ENCODE measurements at regions not wholly inside any gene's neighbourhood (a gene's known extent, or its start where the extent isn't known, plus 50 kb on each side); places are given as distances from the start of the nearest gene placed in this dataset.

- Mint-ChIP-seq H3K9me3 (peaks cover 3 to 4% of the 10 kb centered on the region in 2 donors), H3K36me3 (ENCODE audit: insufficient read depth in 2 of 2) (no peaks in the 10 kb centered on the region), H3K27me3 (ENCODE audit: low read depth) (no peaks in the 10 kb centered on the region), H3K27ac (no peak overlapping the region), H3K4me3 (peak overlapping the region; percentile 78 to 89), H3K4me1 (ENCODE audit: low read depth) (peaks cover 39% of the 10 kb centered on the region)
- DNase-seq (no peak), ATAC-seq (replicated peaks in 1 of 2) (no peak)
Observed at GRCh38 chr10:31604096-31604495, 285.1 kb downstream of the ZEB1 start.

GRCh38 chr10:31603235-31604087 is 284.4 kb downstream of the ZEB1 start:
- Mint-ChIP-seq H3K4me3 (peak overlapping the region; percentile 78 to 89), H3K4me1 (ENCODE audit: low read depth) (peaks cover 39% of the 10 kb centered on the region), H3K36me3 (ENCODE audit: insufficient read depth in 2 of 2) (no peaks in the 10 kb centered on the region), H3K27me3 (ENCODE audit: low read depth) (no peaks in the 10 kb centered on the region), H3K9me3 (peaks cover 3 to 5% of the 10 kb centered on the region in 2 donors), H3K27ac (no peak overlapping the region)
- DNase-seq (peak; percentile 93 to 95), ATAC-seq (replicated peaks in 1 of 2) (peak; percentile 95 to 96)

- Mint-ChIP-seq H3K36me3 (ENCODE audit: insufficient read depth in 2 of 2) (no peaks in the 10 kb centered on the region), H3K27me3 (ENCODE audit: low read depth) (no peaks in the 10 kb centered on the region), H3K4me1 (ENCODE audit: low read depth) (peaks cover 39% of the 10 kb centered on the region), H3K4me3 (peak overlapping the region; percentile 78 to 89), H3K27ac (no peak overlapping the region), H3K9me3 (peaks cover 3 to 5% of the 10 kb centered on the region in 2 donors)
- DNase-seq (no peak), ATAC-seq (replicated peaks in 1 of 2) (no peak)
Observed at GRCh38 chr10:31602541-31603234, 283.7 kb downstream of the ZEB1 start.

GRCh38 chr10:31601136-31601535 is 282.1 kb downstream of the ZEB1 start:
- no peaks in the 10 kb centered on the region for H3K36me3 Mint-ChIP-seq (ENCODE audit: insufficient read depth in 2 of 2)
- ATAC-seq (replicated peaks in 1 of 2) (no peak), DNase-seq (no peak)
- no peak overlapping the region for H3K27ac Mint-ChIP-seq
- peak overlapping the region in 1 of 2 donors; percentile 23 for H3K4me3 Mint-ChIP-seq
- peaks cover 3 to 5% of the 10 kb centered on the region in 2 donors for H3K9me3 Mint-ChIP-seq
- peaks cover 39% of the 10 kb centered on the region for H3K4me1 Mint-ChIP-seq (ENCODE audit: low read depth)
- H3K27me3 Mint-ChIP-seq (ENCODE audit: low read depth): no peaks in the 10 kb centered on the region

GRCh38 chr10:31599626-31600504 is 280.8 kb downstream of the ZEB1 start:
- ATAC-seq (replicated peaks in 1 of 2): peak; percentile 22 to 34
- H3K4me3 Mint-ChIP-seq: no peak overlapping the region
- peak in 1 of 2 donors; percentile 33 for DNase-seq
- peaks cover 39% of the 10 kb centered on the region for H3K4me1 Mint-ChIP-seq (ENCODE audit: low read depth)
- peaks cover 3 to 5% of the 10 kb centered on the region in 2 donors for H3K9me3 Mint-ChIP-seq
- H3K36me3 Mint-ChIP-seq (ENCODE audit: insufficient read depth in 2 of 2): no peaks in the 10 kb centered on the region
- no peak overlapping the region for H3K27ac Mint-ChIP-seq
- no peaks in the 10 kb centered on the region for H3K27me3 Mint-ChIP-seq (ENCODE audit: low read depth)

- Mint-ChIP-seq H3K9me3 (peaks cover 10% of the 10 kb centered on the region in 2 donors), H3K4me1 (ENCODE audit: low read depth) (peaks cover 27% of the 10 kb centered on the region), H3K27ac (no peak overlapping the region), H3K4me3 (no peak overlapping the region), H3K27me3 (ENCODE audit: low read depth) (peaks cover 8% of the 10 kb centered on the region), H3K36me3 (ENCODE audit: insufficient read depth in 2 of 2) (peaks cover 4 to 5% of the 10 kb centered on the region in 2 donors)
- no peak for ATAC-seq (replicated peaks in 1 of 2)
- no peak for DNase-seq
Observed at GRCh38 chr10:31596765-31597164, 277.7 kb downstream of the ZEB1 start.

GRCh38 chr10:31595992-31596391 is 277.0 kb downstream of the ZEB1 start:
- peaks cover 6 to 7% of the 10 kb centered on the region in 2 donors for H3K36me3 Mint-ChIP-seq (ENCODE audit: insufficient read depth in 2 of 2)
- peaks cover 8% of the 10 kb centered on the region for H3K27me3 Mint-ChIP-seq (ENCODE audit: low read depth)
- H3K9me3 Mint-ChIP-seq: peaks cover 13 to 14% of the 10 kb centered on the region in 2 donors
- ATAC-seq (replicated peaks in 1 of 2) (no peak), DNase-seq (no peak)
- H3K27ac Mint-ChIP-seq: no peak overlapping the region
- peaks cover 19% of the 10 kb centered on the region for H3K4me1 Mint-ChIP-seq (ENCODE audit: low read depth)
- no peak overlapping the region for H3K4me3 Mint-ChIP-seq

- no peak overlapping the region for H3K4me3 Mint-ChIP-seq
- H3K9me3 Mint-ChIP-seq: peaks cover 15 to 16% of the 10 kb centered on the region in 2 donors
- ATAC-seq (replicated peaks in 1 of 2): no peak
- H3K27ac Mint-ChIP-seq: no peak overlapping the region
- H3K36me3 Mint-ChIP-seq (ENCODE audit: insufficient read depth in 2 of 2): peaks cover 6 to 12% of the 10 kb centered on the region in 2 donors
- peaks cover 19% of the 10 kb centered on the region for H3K27me3 Mint-ChIP-seq (ENCODE audit: low read depth)
- no peak for DNase-seq
- H3K4me1 Mint-ChIP-seq (ENCODE audit: low read depth): peaks cover 4% of the 10 kb centered on the region
Observed at GRCh38 chr10:31594347-31594873, 275.4 kb downstream of the ZEB1 start.

- peaks cover 11 to 13% of the 10 kb centered on the region in 2 donors for H3K9me3 Mint-ChIP-seq
- peaks cover 6 to 12% of the 10 kb centered on the region in 2 donors for H3K36me3 Mint-ChIP-seq (ENCODE audit: insufficient read depth in 2 of 2)
- no peak for DNase-seq
- peaks cover 19% of the 10 kb centered on the region for H3K27me3 Mint-ChIP-seq (ENCODE audit: low read depth)
- no peak overlapping the region for H3K27ac Mint-ChIP-seq
- no peaks in the 10 kb centered on the region for H3K4me1 Mint-ChIP-seq (ENCODE audit: low read depth)
- ATAC-seq (replicated peaks in 1 of 2): no peak
- no peak overlapping the region for H3K4me3 Mint-ChIP-seq
Observed at GRCh38 chr10:31593124-31593523, 274.1 kb downstream of the ZEB1 start.

- DNase-seq (no peak), ATAC-seq (replicated peaks in 1 of 2) (no peak)
- Mint-ChIP-seq H3K27ac (no peak overlapping the region), H3K9me3 (peaks cover 11 to 13% of the 10 kb centered on the region in 2 donors), H3K4me3 (no peak overlapping the region), H3K4me1 (ENCODE audit: low read depth) (peaks cover 8% of the 10 kb centered on the region), H3K27me3 (ENCODE audit: low read depth) (peaks cover 35% of the 10 kb centered on the region), H3K36me3 (ENCODE audit: insufficient read depth in 2 of 2) (peaks cover 7 to 12% of the 10 kb centered on the region in 2 donors)
Observed at GRCh38 chr10:31591569-31591968, 272.6 kb downstream of the ZEB1 start.

GRCh38 chr10:31590023-31590800 is 271.2 kb downstream of the ZEB1 start:
- peaks cover 7 to 12% of the 10 kb centered on the region in 2 donors for H3K36me3 Mint-ChIP-seq (ENCODE audit: insufficient read depth in 2 of 2)
- peaks cover 44% of the 10 kb centered on the region for H3K27me3 Mint-ChIP-seq (ENCODE audit: low read depth)
- peaks cover 8% of the 10 kb centered on the region for H3K4me1 Mint-ChIP-seq (ENCODE audit: low read depth)
- H3K9me3 Mint-ChIP-seq: peaks cover 11 to 13% of the 10 kb centered on the region in 2 donors
- no peak overlapping the region for H3K27ac Mint-ChIP-seq
- ATAC-seq (replicated peaks in 1 of 2) (no peak), DNase-seq (no peak)
- no peak overlapping the region for H3K4me3 Mint-ChIP-seq

GRCh38 chr10:31587691-31588090 is 268.7 kb downstream of the ZEB1 start:
- Mint-ChIP-seq H3K4me1 (ENCODE audit: low read depth) (peaks cover 8% of the 10 kb centered on the region), H3K27ac (no peak overlapping the region), H3K4me3 (peak overlapping the region in 1 of 2 donors; percentile 27), H3K36me3 (ENCODE audit: insufficient read depth in 2 of 2) (peaks cover 7 to 12% of the 10 kb centered on the region in 2 donors), H3K27me3 (ENCODE audit: low read depth) (peaks cover 35% of the 10 kb centered on the region), H3K9me3 (peaks cover 7 to 13% of the 10 kb centered on the region in 2 donors)
- no peak for DNase-seq
- ATAC-seq (replicated peaks in 1 of 2): no peak
